Transverse colon (tissue), 4 donors: ENCODE measurements at regions not wholly inside any gene's neighbourhood (a gene's known extent, or its start where the extent isn't known, plus 50 kb on each side); places are given as distances from the start of the nearest gene placed in this dataset.

Experiments used
- POLR2A ChIP-seq: fragments of 450-650 bp; IDR thresholded peaks from one replicate; pipeline ENCODE4 v1.6.1; 2016; ENCODE audit warnings: antibody characterized with exemption, mild to moderate bottlenecking, moderate library complexity
- POLR2AphosphoS5 ChIP-seq, 3 donors: sonication (generic); formaldehyde crosslinking; IDR thresholded peaks; one replicate each; pipeline ENCODE4 v1.6.1; 2016; ENCODE audit warnings: antibody characterized with exemption in 3 of 3
- TF ChIP-seq, protein P1 (sequence below), 5 experiments: fragments of 200-600 bp in 3 of 5; fragments of 450-650 bp in 2 of 5; sonication (generic) in 3 of 5; IDR thresholded peaks; 1 replicate in 2 of 5; 2 replicates in 3 of 5; pipeline ENCODE4 v1.5.1; 2016 to 2017; ENCODE audit warnings: antibody characterized with exemption in 5 of 5, inconsistent platforms in 3 of 5, mild to moderate bottlenecking in 2 of 5, moderate library complexity in 1 of 5

DNA sequence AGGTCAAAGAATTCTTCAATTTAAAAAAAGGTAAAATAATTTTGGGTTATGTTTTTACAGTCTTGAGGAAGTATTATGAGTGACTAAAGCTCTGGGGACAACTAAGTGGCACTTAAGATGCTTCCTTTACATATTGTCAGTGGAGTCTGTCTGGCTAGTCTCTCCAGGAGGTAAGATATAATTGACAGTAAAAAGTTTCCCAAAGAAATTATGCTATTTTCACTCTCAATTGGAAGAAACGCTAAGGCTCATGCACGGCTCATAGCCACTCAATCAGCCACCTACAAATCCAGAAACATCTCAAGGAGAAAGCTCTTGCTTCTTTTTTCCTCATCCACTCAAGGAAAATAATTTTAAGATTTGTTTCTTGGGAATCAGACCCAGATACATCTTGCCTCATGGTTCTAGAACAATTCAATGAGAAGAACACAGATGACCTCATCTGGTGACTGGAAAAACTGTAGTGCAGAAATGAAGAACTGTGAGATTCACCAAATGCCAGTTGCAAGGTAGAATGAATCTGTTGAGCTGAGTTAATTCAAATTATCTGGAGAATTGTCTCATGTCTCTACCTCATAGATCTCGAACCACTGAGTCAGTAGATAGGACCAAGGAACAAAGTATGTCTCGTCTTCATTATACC lies 252.9 kb downstream of the TPBG start:
- TF ChIP-seq, protein P1, sequence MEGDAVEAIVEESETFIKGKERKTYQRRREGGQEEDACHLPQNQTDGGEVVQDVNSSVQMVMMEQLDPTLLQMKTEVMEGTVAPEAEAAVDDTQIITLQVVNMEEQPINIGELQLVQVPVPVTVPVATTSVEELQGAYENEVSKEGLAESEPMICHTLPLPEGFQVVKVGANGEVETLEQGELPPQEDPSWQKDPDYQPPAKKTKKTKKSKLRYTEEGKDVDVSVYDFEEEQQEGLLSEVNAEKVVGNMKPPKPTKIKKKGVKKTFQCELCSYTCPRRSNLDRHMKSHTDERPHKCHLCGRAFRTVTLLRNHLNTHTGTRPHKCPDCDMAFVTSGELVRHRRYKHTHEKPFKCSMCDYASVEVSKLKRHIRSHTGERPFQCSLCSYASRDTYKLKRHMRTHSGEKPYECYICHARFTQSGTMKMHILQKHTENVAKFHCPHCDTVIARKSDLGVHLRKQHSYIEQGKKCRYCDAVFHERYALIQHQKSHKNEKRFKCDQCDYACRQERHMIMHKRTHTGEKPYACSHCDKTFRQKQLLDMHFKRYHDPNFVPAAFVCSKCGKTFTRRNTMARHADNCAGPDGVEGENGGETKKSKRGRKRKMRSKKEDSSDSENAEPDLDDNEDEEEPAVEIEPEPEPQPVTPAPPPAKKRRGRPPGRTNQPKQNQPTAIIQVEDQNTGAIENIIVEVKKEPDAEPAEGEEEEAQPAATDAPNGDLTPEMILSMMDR (IDR thresholded peaks at IDR 0.05), result no peak
- no peak for TF ChIP-seq POLR2A
- TF ChIP-seq POLR2AphosphoS5 (IDR thresholded peaks at IDR 0.05), result no peak
